Choroid plexus epithelial cell (primary cell): ENCODE measurements at regions not wholly inside any gene's neighbourhood (a gene's known extent, or its start where the extent isn't known, plus 50 kb on each side); places are given as distances from the start of the nearest gene placed in this dataset.

Experiments used
- DNase-seq: peaks from one replicate; pipeline ENCODE4 v3.0.0-alpha.2; 2010; ENCODE audit warnings: low read depth
- H3K4me3 ChIP-seq: 2 replicates; pipeline ENCODE4 v1.5.1; 2011; ENCODE audit warnings: low read depth, mild to moderate bottlenecking, control low read depth, low read length, moderate library complexity
- TF ChIP-seq, protein P1 (sequence below): conservative IDR thresholded peaks from 2 replicates; pipeline ENCODE4 v1.5.1; 2011; ENCODE audit warnings: low read depth, mild to moderate bottlenecking, control low read depth, inconsistent platforms, low read length, moderate library complexity

DNA sequence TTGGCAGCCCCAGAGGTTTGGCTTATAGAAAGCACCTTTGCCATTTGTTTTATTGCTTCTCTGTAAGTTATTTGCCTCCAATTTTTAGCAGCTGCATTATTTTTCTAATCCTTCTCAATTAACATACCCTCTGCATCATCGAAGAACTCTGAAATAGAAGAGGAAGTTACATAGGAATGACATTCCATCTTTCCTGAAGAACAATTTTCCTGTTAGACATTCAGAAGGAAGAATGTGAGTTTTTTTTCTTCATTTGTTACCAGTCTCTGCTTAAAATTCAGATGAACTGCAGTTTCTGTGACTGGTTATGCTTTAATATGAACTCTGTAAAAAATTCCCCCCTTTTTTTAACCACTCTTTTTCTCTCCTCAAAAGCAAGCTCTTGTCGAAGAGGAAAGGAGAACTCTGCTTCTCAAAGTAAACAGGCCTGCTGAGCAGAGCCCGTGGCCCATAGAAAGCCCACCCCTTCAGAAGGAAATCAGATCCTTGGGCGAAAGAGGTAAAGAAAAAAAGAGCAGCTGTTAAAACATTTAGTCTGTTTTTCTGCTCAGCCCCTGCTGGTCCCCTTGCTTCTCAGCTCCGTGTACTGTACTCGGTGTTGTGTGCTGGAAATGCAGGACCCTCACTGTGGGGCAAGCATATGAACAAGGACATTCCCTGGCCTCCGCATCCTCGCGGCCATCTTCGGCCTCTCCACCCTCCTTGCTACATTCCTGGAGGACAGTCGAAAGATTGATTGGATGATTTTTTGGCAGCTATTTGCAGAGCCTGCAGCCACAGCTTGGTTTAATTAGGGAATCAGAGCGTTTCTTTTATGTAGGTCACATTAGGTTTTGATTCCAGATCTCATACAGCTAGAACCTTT, 164.4 kb upstream of the LRIG3 start:
- peak; percentile 60 for DNase-seq
- H3K4me3 ChIP-seq: no peak overlapping the region
- TF ChIP-seq, protein P1, sequence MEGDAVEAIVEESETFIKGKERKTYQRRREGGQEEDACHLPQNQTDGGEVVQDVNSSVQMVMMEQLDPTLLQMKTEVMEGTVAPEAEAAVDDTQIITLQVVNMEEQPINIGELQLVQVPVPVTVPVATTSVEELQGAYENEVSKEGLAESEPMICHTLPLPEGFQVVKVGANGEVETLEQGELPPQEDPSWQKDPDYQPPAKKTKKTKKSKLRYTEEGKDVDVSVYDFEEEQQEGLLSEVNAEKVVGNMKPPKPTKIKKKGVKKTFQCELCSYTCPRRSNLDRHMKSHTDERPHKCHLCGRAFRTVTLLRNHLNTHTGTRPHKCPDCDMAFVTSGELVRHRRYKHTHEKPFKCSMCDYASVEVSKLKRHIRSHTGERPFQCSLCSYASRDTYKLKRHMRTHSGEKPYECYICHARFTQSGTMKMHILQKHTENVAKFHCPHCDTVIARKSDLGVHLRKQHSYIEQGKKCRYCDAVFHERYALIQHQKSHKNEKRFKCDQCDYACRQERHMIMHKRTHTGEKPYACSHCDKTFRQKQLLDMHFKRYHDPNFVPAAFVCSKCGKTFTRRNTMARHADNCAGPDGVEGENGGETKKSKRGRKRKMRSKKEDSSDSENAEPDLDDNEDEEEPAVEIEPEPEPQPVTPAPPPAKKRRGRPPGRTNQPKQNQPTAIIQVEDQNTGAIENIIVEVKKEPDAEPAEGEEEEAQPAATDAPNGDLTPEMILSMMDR: peak; percentile 44

DNA sequence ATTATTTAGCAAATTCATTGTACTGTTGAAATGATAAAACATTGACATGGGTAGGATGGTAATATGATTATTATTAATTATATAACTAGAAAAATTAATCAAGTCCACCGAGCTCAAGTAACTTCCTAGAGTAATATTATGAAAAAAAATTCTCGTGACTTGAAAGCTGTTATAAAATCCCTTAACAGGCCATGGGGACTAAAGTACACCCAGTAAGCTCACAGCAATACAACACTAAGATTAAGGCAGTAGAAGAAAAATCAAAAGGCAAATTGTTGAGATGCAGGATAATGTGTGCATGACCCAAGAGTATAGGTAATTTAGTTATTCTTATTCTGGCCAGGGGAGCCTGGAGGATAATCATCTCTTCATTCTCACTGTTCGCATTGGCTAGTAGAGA, 162.6 kb upstream of the LRIG3 start:
- no peak for DNase-seq
- TF ChIP-seq, protein P1: no peak
- no peak overlapping the region for H3K4me3 ChIP-seq

DNA sequence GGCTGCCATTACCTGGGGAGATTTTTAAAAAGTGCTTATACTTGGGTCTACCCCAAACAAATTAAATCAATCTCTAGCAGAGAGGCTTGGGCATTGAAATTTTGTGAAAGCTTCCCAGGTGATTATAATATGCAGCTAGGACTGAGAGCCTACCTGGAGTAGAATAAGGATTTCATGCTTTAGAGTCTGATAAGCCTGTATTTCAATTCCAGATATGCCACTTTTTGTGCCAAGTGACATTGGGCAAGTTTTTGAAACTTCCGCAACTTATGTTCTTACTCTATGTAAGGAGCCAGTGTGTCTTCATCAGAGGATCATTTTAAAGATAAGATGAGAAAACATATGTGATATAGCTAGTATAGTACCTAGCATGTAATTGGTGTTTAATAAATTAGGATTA, 159.8 kb upstream of the LRIG3 start:
- no peak for DNase-seq
- TF ChIP-seq, protein P1: no peak
- no peak overlapping the region for H3K4me3 ChIP-seq

DNA sequence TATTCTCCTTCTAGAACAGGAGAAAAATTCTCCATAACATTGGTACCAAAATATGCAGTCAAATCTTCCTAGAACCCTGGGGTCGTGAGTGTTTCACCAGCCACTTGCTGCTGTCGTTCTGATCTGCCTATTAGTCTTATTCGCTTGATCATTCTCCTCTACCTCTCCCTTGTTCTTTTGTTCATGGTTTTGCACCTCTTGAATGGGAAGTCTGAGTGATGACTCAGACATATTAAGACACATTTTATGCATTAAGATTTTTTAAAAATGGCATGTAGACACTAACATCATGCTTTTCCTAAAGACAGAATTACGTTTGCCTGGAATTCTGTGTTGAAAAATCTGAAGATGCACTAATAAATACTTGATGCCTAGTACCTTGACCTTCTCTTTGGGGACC, 159.2 kb upstream of the LRIG3 start:
- TF ChIP-seq, protein P1: no peak
- no peak for DNase-seq
- H3K4me3 ChIP-seq: no peak overlapping the region

- H3K4me3 ChIP-seq: no peak overlapping the region
- TF ChIP-seq, protein P1: no peak
- no peak for DNase-seq
Observed at GRCh38 chr12:59079002-59079401, 158.7 kb upstream of the LRIG3 start.

GRCh38 chr12:59077575-59078426, 157.5 kb upstream of the LRIG3 start:
- peak; percentile 45 for DNase-seq
- H3K4me3 ChIP-seq: no peak overlapping the region
- TF ChIP-seq, protein P1: no peak
